ENCODE measurements at regions not wholly inside any gene's neighbourhood (a gene's known extent, or its start where the extent isn't known, plus 50 kb on each side); places are given as distances from the start of the nearest gene placed in this dataset.
A peak's percentile ranks its signal among the peaks of the same experiment; 100 is the strongest.

DNA sequence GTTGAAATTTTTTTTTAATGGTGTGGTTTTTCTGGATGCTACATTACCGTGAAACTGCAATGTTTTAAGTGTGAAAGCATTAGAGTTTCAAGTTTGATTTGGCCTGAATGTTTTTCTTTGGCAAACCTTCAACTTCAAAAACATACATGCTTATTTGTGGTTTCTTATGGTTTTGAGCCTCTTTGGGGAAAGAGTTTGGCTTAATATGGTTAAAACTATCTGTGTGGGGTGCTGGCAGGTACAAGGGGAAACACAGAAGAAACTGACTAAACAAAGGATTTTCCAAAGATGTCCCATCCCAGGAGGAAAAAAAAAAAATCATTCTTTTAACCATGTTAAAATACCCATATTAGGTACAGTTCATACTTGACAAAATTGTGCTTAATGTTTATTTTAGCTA, 121.1 kb downstream of the HGF start:
- DNase-seq, result no peak

DNA sequence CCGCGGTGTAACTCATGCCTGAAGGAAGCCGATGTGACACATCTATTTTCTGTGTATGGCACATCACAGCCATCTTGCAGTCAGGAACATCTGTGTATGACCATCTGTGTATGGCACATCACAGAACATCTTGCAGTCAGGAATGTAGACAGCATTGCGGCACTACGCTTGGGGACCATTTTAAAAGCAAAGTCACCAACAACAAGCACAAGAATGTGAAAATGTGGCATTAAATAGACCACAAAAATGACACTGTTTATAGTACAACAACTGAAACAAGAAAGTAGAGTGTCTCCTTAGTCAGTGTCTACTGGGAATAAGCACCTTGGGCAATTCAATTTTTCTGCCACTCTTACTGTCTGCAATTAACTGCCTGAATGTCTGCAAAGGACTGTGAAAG, 124.4 kb downstream of the HGF start:
- no peak for DNase-seq

DNA sequence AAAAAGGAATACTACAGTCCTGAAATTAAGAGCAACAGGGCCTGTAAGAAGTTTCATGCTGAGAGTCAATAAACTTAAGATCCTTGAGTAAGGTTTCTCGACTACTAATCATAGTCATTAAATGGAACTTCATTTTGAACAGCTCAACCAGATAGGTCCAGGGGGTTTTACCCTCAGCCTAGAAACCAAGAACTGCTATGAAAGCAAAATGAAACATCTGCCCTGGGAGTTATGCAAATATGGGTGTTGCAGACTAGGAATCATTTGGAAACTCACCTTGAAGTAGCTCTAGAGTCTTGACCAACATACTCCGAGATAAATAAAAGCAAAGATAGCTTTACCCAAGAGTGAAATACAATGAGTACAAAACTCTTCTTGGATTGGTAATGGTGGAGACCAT, 128.0 kb downstream of the HGF start:
- DNase-seq, result no peak

DNA sequence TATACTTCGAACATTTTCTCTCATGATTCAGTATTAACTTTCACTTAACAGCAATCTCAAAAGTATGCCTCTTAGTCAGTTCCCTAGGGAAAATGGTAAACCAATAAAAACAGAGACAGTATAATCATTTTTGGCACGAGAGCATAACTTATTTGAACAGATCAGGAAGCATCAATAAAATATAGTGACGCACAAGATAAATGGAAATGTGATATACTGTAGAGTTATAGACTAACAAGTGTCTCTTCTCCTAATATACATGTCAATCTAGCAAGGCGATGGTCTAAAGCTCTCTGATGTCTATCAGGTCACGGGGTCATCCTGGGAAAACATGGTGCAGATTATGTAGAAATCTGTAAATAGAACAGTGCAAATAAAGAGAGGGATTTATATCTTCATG, 131.6 kb downstream of the HGF start:
- DNase-seq, result no peak

DNA sequence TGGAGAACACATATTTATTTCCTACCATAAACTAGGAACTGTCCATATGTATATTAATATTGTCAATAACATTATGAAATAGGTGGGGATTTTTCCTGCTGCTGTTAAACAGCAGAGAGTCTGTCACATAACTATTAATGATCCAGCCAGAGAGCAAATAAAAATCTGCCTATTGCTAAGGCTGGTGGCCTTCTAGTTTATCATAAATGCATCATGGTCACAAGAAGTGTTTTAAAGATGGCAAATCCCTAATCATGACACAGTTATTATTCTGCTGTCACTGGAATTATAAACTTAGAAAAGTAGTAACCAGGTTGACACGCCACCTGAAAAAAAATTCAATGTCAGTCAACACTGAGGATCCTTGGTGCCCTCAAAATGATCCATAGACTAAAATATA, 132.3 kb downstream of the HGF start:
- DNase-seq, result no peak

DNA sequence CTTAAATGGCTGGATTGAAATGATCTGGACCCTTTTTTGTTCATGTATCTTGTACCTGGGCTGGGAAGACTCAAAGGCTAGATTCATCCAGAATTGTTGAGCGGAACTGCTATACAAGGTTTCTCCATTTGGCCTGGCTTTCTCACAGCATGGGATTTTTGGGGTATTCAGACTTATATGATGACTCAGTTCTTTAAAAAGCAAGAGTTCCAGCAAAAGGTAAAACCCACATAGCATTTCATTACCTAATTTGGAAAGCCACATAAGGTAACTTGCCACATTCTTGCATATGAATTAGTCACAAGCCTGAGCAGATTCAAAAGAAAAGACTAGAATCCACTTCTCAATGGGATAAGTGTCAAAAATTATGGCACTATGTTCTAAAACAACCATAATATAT, 137.4 kb downstream of the HGF start:
- no peak for DNase-seq

DNA sequence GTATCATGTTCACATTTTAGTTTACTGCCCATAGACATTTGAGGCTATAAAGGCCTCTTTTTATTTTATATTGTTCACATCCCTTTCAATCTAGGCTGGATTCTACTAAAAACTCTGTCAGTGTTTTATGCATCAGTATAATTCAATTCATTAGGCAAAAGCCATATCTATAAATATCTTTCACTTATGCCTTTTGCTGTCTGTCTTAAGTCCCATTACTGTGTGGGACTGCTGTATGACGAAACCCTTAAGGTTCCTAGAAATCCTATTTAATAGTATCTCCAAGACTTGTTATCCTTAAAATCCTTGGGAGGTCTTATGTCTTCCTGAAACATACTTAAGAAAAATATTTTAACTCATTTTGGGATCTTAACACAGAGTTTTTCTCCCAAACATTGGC, 139.2 kb downstream of the HGF start:
- no peak for DNase-seq

GRCh38 chr7:81629702-81630101, 140.1 kb downstream of the HGF start:
- no peak for DNase-seq

DNA sequence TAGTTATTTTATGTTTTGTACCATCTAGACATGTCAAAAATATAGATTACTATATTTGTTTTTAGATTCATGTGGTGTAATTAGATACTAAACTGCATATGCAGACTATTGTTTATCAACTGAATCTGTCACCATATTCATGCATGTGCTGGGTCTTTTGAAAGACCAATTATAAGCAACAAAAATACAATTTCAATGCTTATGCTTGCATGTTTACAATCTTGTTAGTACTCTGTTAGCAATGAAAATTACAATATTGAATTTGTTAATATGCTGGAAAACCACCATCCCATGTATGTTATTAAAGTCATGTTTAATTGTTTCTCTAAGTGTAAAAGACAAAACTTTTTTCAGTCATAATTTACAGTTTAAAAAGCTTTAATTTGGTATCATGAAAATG, 140.9 kb downstream of the HGF start:
- DNase-seq, result no peak

DNA sequence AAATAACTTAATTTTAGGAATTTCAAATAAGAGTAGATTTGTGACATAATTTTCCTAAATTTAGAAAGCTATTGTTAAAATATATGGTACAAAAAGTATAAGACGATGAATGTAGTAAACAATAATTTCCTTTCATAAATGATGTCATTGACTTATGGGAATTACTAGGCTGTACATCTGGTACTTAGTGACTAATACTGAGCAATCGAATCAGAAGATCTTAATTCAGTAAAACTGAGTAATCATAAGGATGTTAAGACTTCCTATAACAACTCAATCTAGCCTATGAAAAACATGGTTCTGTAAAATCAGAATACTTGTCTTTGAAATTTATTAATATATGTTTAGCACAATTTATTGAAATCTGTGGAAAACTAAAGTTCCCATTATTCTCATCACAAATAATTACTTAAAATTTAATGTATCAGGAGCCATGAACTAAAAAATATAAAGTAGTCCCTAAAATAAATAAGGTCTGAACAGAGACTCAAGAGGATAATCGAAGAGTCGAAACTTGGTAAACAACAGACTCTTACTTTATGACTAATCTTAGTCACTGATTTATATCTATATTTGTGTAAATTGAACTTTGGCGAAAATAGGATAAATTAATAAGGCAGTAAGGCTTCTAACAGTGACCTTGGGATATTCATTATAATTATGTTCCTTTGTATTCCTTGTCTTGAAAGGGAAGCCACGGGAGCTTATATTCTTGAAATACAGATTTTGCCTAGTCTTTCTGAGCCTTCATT, 142.1 kb downstream of the HGF start:
- no peak for DNase-seq

GRCh38 chr7:81626008-81626407, 143.8 kb downstream of the HGF start:
- no peak for DNase-seq

GRCh38 chr7:81624650-81625631, 144.9 kb downstream of the HGF start:
- DNase-seq, result peak; percentile 54

DNA sequence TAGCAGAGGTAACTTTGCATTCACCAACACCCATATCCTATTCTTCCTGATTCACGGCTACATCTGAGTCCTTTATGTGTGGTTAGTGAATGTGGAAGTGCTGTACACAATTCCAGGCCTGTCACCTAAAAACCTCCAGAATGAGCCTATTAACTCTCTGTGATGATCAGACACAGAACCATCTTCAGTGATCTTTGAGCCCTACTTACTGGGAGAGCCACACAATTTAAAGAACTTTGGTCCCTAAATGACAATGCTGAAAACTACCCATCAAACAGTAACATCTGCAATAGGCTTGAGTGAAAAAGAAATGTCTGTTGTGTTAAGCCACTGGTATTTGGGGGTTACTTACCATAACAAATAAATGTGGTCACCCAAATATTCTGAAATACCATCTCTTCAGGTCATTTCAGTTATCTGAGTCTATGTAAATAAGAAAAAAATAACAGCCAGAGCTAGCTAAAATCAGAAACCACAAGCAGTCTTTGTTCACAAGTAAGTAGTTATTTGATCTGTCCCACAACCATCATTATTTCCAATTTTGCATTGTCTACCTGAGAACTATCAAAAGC, 145.7 kb downstream of the HGF start:
- no peak for DNase-seq

- no peak for DNase-seq
These were observed 146.5 kb downstream of the HGF start for GRCh38 chr7:81623251-81623855.

DNA sequence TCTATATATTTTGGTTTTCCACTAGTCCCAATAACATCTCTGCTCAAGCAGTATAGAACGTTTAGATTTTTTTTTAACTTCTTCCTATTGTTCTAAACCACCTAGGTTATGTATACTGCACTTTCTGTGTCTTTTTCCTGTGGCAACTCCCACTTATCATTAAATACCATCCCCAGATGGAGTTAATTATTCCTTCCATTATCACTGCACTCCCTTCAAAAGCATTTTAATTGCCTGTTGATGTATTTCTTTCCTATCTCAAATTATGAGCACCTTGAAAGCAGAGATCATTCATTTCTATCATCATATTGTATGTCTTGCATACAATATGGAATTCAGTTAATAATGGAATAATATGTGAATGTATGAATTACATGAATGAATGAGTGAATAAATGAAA, 148.0 kb downstream of the HGF start:
- DNase-seq, result no peak

- DNase-seq, result no peak
These were observed 151.3 kb downstream of the HGF start for GRCh38 chr7:81618396-81619014.

GRCh38 chr7:81616951-81617350, 152.9 kb downstream of the HGF start:
- no peak for DNase-seq

- DNase-seq, result no peak
These were observed 158.0 kb downstream of the HGF start for GRCh38 chr7:81611805-81612204.

GRCh38 chr7:81611040-81611439, 158.8 kb downstream of the HGF start:
- no peak for DNase-seq

DNA sequence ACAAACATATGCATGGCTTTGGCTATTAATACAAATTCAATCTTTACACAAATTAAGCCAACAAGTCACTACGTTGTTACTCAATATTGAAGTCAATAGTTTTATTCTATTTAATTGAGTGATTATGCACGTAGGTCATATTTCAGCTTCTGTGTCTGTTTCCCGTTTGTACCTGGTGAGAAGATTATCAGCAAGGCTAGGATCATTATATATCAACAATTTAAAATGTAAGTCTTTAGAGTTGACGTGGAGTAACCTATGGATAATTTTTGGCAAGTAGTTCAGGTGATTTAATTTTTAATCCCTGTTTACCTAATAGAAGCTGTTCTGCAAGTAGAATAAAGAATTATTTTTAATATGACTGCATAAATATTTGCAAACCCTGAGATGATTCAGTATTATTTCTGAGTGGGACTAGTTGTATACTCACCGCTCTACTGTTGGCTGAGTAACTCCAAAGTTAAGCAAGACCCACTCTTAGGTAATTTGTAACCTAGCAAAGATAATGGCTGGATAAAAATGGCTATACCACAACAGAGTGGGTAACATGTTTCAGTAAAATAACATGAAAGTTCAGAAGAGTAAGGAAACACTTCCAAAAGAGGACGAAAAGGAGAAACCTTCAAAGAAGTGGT, 161.0 kb downstream of the HGF start:
- no peak for DNase-seq

GRCh38 chr7:81607987-81608386, 161.9 kb downstream of the HGF start:
- DNase-seq, result no peak

Data from skin of body (tissue), 1 donor.